ENCODE measurements at regions not wholly inside any gene's neighbourhood (a gene's known extent, or its start where the extent isn't known, plus 50 kb on each side); places are given as distances from the start of the nearest gene placed in this dataset.

GRCh38 chr5:144873076-144873475 lies 702.4 kb downstream of the KCTD16 start:
- no peak for TF ChIP-seq PPARA (CRISPR knock-in tag; IDR thresholded peaks at IDR 0.05; ENCODE audit: borderline replicate concordance)
- TF ChIP-seq ZFP3 (CRISPR knock-in tag; IDR thresholded peaks at IDR 0.05), result no peak
- no peak for TF ChIP-seq ZNF8 (CRISPR knock-in tag; IDR thresholded peaks at IDR 0.05)
- no peak for TF ChIP-seq ZC3H10 (CRISPR knock-in tag; IDR thresholded peaks at IDR 0.05)
- no peak for TF ChIP-seq GLIS3 (CRISPR knock-in tag; IDR thresholded peaks at IDR 0.05)
- TF ChIP-seq ARNTL (CRISPR knock-in tag; IDR thresholded peaks at IDR 0.05; ENCODE audit: borderline replicate concordance, low read depth), result no peak
- TF ChIP-seq PATZ1 (CRISPR knock-in tag; IDR thresholded peaks at IDR 0.05; ENCODE audit: borderline replicate concordance), result no peak
- TF ChIP-seq ZFP30 (CRISPR knock-in tag; IDR thresholded peaks at IDR 0.05), result no peak
- no peak for TF ChIP-seq TCF4 (CRISPR knock-in tag; IDR thresholded peaks at IDR 0.05; ENCODE audit: borderline replicate concordance)
- TF ChIP-seq RARB (CRISPR knock-in tag; IDR thresholded peaks at IDR 0.05), result no peak
- TF ChIP-seq CSRNP3 (CRISPR knock-in tag; IDR thresholded peaks at IDR 0.05), result no peak
